SK-N-SH treated with all-trans-retinoic acid at 6 μM for 48 hours (cell line): ENCODE measurements at regions not wholly inside any gene's neighbourhood (a gene's known extent, or its start where the extent isn't known, plus 50 kb on each side); places are given as distances from the start of the nearest gene placed in this dataset.

ENCODE experiments used
- ATAC-seq: fragments of 200-7000 bp; cut with Tn5 transposase; 3 replicates; pipeline ENCODE4 v1.9.1; 2020; ENCODE audit warnings: mild to moderate bottlenecking, moderate library complexity
- ARNTL ChIP-seq: fragments of 450-650 bp; formaldehyde crosslinking; IDR thresholded peaks from 2 replicates; pipeline ENCODE4 v1.5.0; 2020; ENCODE audit warnings: low read depth, mild to moderate bottlenecking, moderate library complexity, borderline replicate concordance
- BACH2 ChIP-seq: fragments of 250-450 bp; sonication (Bioruptor Pico); IDR thresholded peaks from 2 replicates; pipeline ENCODE4 v1.9.0; 2021; ENCODE audit warnings: mild to moderate bottlenecking, borderline replicate concordance
- CREB5 ChIP-seq: fragments of 250-450 bp; sonication (Bioruptor Pico); IDR thresholded peaks from 2 replicates; pipeline ENCODE4 v1.5.1; 2020; ENCODE audit warnings: low read depth, mild to moderate bottlenecking, moderate library complexity
- CSDC2 ChIP-seq: fragments of 250-450 bp; sonication (Bioruptor Pico); IDR thresholded peaks from 2 replicates; pipeline ENCODE4 v1.5.0; 2020; ENCODE audit warnings: mild to moderate bottlenecking, moderate library complexity
- CSRNP3 ChIP-seq: fragments of 250-450 bp; sonication (Bioruptor Pico); IDR thresholded peaks from 2 replicates; pipeline ENCODE4 v1.5.1; 2021; ENCODE audit warnings: mild to moderate bottlenecking, moderate library complexity
- GLIS3 ChIP-seq: fragments of 250-450 bp; sonication (Bioruptor Pico); IDR thresholded peaks from 2 replicates; pipeline ENCODE4 v1.5.0; 2020; ENCODE audit warnings: mild to moderate bottlenecking, moderate library complexity
- ISL1 ChIP-seq: fragments of 250-450 bp; sonication (Bioruptor Pico); IDR thresholded peaks from 2 replicates; pipeline ENCODE4 v2.1.2; 2022; ENCODE audit warnings: mild to moderate bottlenecking, moderate library complexity
- OSR1 ChIP-seq: fragments of 250-450 bp; sonication (Bioruptor Pico); IDR thresholded peaks from 2 replicates; pipeline ENCODE4 v1.8.0; 2022; ENCODE audit warnings: moderate library complexity, mild to moderate bottlenecking, inconsistent platforms
- PATZ1 ChIP-seq: fragments of 250-450 bp; sonication (Bioruptor Pico); IDR thresholded peaks from 2 replicates; pipeline ENCODE4 v1.8.0; 2020; ENCODE audit warnings: mild to moderate bottlenecking, moderate library complexity, borderline replicate concordance
- POU6F1 ChIP-seq: fragments of 250-450 bp; sonication (Bioruptor Pico); IDR thresholded peaks from 2 replicates; pipeline ENCODE4 v1.8.0; 2021; ENCODE audit warnings: low read depth, mild to moderate bottlenecking, moderate library complexity, borderline replicate concordance
- PPARA ChIP-seq: fragments of 250-450 bp; sonication (Bioruptor Pico); IDR thresholded peaks from 2 replicates; pipeline ENCODE4 v1.5.0; 2020; ENCODE audit warnings: mild to moderate bottlenecking, borderline replicate concordance
- RARB ChIP-seq: fragments of 250-450 bp; sonication (Bioruptor Pico); IDR thresholded peaks from 2 replicates; pipeline ENCODE4 v1.8.0; 2021; ENCODE audit warnings: mild to moderate bottlenecking, moderate library complexity
- ZC3H10 ChIP-seq: fragments of 250-450 bp; sonication (Bioruptor Pico); IDR thresholded peaks from 2 replicates; pipeline ENCODE4 v1.5.1; 2021; ENCODE audit warnings: mild to moderate bottlenecking, moderate library complexity
- ZFP3 ChIP-seq: fragments of 250-450 bp; sonication (Bioruptor Pico); IDR thresholded peaks from 2 replicates; pipeline ENCODE4 v1.5.0; 2020; ENCODE audit warnings: mild to moderate bottlenecking, moderate library complexity
- ZNF565 ChIP-seq: fragments of 450-650 bp; formaldehyde crosslinking; conservative IDR thresholded peaks from 2 replicates; pipeline ENCODE4 v1.5.0; 2020; ENCODE audit warnings: low read depth, mild to moderate bottlenecking, moderate library complexity
- ZNF8 ChIP-seq: fragments of 450-650 bp; formaldehyde crosslinking; IDR thresholded peaks from 2 replicates; pipeline ENCODE4 v1.5.0; 2020; ENCODE audit warnings: mild to moderate bottlenecking, moderate library complexity

- no peak for TF ChIP-seq CREB5 (CRISPR knock-in tag)
- no peak for TF ChIP-seq ZC3H10
- no peak for TF ChIP-seq BACH2 (CRISPR knock-in tag)
- TF ChIP-seq ARNTL (CRISPR knock-in tag), result no peak
- TF ChIP-seq CSRNP3, result no peak
- TF ChIP-seq PATZ1 (CRISPR knock-in tag), result no peak
- TF ChIP-seq CSDC2 (CRISPR knock-in tag), result no peak
- ATAC-seq, result no peak; the same call in 2 of the 3 replicates
Measured at GRCh38 chr12:123077298-123078119, 73.4 kb downstream of the PITPNM2 start.

GRCh38 chr12:123076604-123077297 is 74.1 kb downstream of the PITPNM2 start:
- peak; percentile 50 for ATAC-seq

More at GRCh38 chr12:123076604-123077297, 74.1 kb downstream of the PITPNM2 start:
- no peak for TF ChIP-seq PPARA (CRISPR knock-in tag)
- no peak for TF ChIP-seq PATZ1 (CRISPR knock-in tag)
- no peak for TF ChIP-seq ZFP3 (CRISPR knock-in tag)
- no peak for TF ChIP-seq ISL1 (CRISPR knock-in tag)
- no peak for TF ChIP-seq ARNTL (CRISPR knock-in tag)
- TF ChIP-seq CSRNP3, result no peak
- no peak for TF ChIP-seq CREB5 (CRISPR knock-in tag)
- TF ChIP-seq GLIS3, result no peak
- no peak for TF ChIP-seq ZC3H10
- TF ChIP-seq CSDC2 (CRISPR knock-in tag), result no peak
- no peak for TF ChIP-seq OSR1
- no peak for TF ChIP-seq POU6F1 (CRISPR knock-in tag)
- no peak for TF ChIP-seq RARB (CRISPR knock-in tag)
- no peak for TF ChIP-seq ZNF565 (CRISPR knock-in tag)
- TF ChIP-seq ZNF8 (CRISPR knock-in tag), result no peak
